Activated naive CD4-positive, alpha-beta T cell treated with anti-CD3 and anti-CD28 coated beads, Interleukin-2, amount 50 U/mL, for 72 hours (primary cell): ENCODE measurements at regions not wholly inside any gene's neighbourhood (a gene's known extent, or its start where the extent isn't known, plus 50 kb on each side); places are given as distances from the start of the nearest gene placed in this dataset.

Source experiments
- ATAC-seq, 2 donors: fragments of 150-1000 bp; cut with Tn5 transposase; 2 replicates each; pipeline ENCODE4 v1.10.0; 2021; ENCODE audit warnings: mild to moderate bottlenecking in 2 of 2, moderate library complexity in 2 of 2
- DNase-seq, 2 donors: peaks; one replicate each; pipeline ENCODE4 v3.0.0; 2021 to 2022; ENCODE audit warnings: low spot score in 2 of 2
- H3K27ac Mint-ChIP-seq, 2 donors: one replicate each; pipeline ENCODE4 v1.8.0; 2022; ENCODE audit warnings: mild to moderate bottlenecking in 2 of 2, mixed read lengths in 2 of 2
- H3K36me3 Mint-ChIP-seq, 2 donors: one replicate each; pipeline ENCODE4 v1.8.0; 2022; ENCODE audit warnings: mixed read lengths in 2 of 2
- H3K9me3 Mint-ChIP-seq, 2 donors: one replicate each; pipeline ENCODE4 v1.8.0; 2022; ENCODE audit warnings: mixed read lengths in 2 of 2

DNA sequence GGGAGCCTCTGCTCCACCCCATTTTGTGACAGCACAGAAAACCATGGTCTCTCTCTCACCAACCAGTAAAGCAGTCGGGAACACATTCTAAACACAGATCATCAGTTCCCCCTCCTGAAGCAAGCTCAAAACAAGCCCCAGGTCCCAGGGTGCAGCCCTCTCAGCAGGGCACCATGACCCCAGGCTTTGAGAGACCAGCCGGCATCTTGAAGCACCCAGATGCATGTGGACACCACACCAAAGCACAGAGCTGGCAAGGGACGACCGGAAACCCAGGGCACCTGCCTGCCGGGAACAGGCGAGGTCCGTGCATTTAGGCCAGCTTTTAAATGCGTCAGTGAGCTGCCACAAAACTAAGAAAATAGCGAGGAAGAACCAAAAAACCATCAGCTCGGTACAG is 103.2 kb upstream of the IQSEC1 start:
- ATAC-seq, result no peak
- no peak for DNase-seq
- peaks cover 6 to 12% of the 10 kb centered on the region in 2 donors for H3K36me3 Mint-ChIP-seq
- no peak overlapping the region for H3K27ac Mint-ChIP-seq
- peaks cover 4 to 9% of the 10 kb centered on the region in 2 donors for H3K9me3 Mint-ChIP-seq

DNA sequence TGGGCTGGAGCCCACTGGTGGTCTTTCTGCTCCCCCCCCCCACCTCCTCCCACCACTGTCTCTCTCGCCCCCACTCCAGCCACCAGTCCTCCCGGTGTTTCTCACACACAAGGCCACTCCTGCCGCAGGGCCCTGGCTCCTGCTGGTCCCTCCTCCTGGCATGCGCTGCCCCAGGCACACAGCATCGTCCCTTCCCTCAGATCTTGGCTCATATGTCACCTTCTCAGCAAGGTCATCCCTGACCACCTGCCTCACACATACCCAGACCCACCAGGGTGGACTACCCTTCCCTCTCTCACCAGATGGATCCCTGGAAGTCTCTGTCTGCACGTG is 101.5 kb upstream of the IQSEC1 start:
- DNase-seq (no peak), ATAC-seq (no peak)
- peaks cover 4 to 5% of the 10 kb centered on the region in 2 donors for H3K9me3 Mint-ChIP-seq
- peak overlapping the region in 1 of 2 donors; percentile 38 for H3K27ac Mint-ChIP-seq
- peaks cover 6 to 12% of the 10 kb centered on the region in 2 donors for H3K36me3 Mint-ChIP-seq

DNA sequence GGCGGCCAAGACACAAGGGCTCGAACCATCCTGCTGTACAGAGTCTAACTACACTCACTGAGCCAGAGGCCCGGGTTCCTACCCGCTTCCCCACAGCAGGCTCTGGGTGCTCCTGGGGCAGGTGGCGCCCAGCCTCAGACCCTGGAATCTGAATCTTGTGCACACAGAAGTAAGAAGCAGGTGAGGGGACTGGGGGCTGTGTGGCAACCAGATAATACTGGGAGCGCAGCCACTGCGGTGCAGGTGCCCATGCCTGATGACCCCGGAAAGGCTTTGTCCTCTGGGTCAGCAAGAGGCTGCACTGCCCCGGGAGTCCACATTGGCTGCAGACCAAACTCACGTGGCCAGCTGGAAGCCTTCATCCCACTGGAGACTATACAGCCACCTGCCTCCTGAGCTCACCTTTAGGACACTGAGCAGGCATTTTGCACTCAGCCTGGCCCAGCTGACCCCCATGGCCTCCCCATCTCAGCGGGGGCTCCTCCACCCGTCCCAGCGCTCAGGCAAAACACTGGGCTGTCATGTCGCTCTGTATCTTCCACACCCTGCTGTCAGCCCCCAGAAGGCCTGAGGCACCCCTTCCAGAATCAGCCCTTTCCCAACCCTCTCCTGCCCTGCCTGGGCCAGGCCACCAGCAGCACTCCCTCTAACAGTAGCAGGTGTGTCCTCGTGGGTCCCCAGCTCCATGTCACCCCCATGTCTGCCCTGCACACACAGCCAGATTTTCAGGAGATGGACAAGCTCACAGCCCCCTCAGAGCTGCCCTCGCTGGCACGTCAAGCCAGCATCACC is 101.0 kb upstream of the IQSEC1 start:
- ATAC-seq (no peak), DNase-seq (no peak)
- peaks cover 4 to 11% of the 10 kb centered on the region in 2 donors for H3K36me3 Mint-ChIP-seq
- peak overlapping the region in 1 of 2 donors; percentile 38 for H3K27ac Mint-ChIP-seq
- H3K9me3 Mint-ChIP-seq, result peaks cover 4 to 5% of the 10 kb centered on the region in 2 donors

DNA sequence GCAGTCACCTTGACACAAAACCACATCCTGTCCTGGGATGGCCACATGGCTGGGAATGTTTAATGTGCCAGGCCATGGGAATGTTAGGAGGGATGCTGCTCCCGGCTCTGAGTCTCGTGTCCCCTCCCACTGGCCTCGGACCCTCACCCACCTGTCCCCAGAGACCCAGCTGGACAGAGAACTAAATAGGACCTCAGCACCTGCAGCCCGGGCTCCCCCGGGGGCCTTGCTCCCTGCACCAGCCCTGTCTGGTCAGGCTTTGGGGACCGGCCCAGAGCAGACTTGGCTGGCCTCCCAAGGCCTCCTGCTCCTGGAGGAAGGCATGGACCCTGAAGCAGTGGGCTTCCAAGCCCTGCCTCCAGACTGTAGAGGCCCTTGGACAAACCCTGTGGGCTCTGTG is 100.0 kb upstream of the IQSEC1 start:
- no peak for ATAC-seq
- Mint-ChIP-seq H3K9me3 (peaks cover 0 to 3% of the 10 kb centered on the region in 2 donors), H3K27ac (no peak overlapping the region), H3K36me3 (peaks cover 0 to 3% of the 10 kb centered on the region in 2 donors)
- DNase-seq, result no peak

DNA sequence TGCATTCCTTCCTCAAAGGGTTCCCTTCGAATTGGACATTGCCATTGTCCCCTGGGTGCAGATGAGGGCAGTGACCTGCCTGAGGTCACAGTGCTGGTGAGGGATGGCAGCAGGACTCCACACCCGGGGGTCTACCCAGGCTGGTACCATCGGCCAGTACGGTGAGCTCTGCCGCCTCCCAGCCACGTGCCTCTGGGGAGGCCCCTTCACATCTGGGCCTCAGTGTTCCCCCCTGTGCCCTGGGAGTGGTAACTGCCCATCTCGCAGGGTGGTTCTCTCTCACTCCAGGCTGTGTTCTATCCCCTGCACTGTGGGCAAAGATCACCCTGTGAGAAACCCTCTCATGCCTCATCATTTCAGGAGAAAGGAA is 99.4 kb upstream of the IQSEC1 start:
- no peak overlapping the region for H3K27ac Mint-ChIP-seq
- ATAC-seq (no peak), DNase-seq (no peak)
- H3K36me3 Mint-ChIP-seq, result no peaks in the 10 kb centered on the region
- no peaks in the 10 kb centered on the region for H3K9me3 Mint-ChIP-seq

DNA sequence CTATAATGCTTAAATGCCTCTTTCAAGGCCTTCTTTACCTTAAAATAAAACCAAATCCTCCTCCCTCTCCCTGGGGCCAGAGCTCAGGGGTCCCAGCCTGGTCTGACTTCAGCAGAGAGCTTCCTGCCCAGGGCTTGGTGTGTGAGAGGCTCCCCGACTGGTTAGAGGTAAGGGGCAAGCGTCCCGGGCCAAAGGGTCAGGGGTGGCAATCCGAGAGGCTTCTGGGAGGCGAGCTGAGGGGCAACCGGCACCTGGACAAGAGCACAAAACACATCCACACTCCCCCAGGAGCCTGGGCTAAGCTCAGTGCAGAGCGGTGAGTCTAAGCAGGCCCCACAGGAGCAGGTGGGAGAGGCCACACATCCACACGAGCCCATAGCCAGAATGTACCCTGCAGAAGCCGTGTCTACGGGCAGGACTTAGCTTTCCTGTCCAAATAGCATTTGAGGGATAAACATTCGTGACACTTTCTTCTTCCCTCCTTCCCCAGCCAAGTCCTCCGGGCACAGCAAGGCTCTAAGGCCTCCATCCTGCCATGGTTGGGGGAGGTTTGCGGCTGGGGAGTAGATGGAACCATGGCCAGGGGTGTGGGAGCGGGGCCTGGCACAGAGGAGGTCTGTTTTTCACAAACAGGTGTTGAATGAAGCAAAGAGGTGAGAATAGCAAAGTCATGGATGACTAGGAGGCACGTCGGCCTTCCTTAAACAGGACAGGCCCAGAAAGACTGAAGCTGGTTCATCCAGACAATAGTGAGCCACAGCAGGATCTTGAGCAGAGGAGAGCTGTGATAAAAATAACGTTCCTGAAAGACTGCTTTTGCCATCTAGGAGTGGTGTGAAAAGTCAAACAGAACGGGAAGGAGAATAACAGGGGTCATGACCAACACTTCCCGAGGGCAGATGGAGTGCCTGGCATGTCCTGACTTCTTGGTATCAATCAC is 98.7 kb upstream of the IQSEC1 start:
- no peak for ATAC-seq
- Mint-ChIP-seq H3K9me3 (no peaks in the 10 kb centered on the region), H3K27ac (no peak overlapping the region), H3K36me3 (no peaks in the 10 kb centered on the region)
- DNase-seq, result no peak

DNA sequence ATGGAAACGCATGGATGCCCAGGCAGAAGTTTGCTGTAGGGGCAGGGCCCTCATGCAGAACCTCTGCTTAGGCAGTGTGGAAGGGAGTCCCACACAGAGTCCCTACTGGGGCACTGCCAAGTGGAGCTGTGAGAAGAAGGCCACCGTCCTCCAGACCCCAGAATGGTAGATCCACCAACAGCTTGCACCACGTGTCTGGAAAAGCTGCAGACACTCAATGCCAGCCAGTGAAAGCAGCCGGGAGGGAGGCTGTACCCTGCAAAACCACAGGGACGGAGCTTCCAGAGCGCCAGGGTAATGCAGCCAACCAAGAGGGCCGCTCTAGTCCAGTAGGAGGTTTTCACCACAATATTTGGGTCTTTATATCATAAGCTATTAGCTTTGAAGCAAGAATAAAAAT is 97.1 kb upstream of the IQSEC1 start:
- Mint-ChIP-seq H3K27ac (no peak overlapping the region), H3K9me3 (no peaks in the 10 kb centered on the region), H3K36me3 (no peaks in the 10 kb centered on the region)
- no peak for ATAC-seq
- DNase-seq, result no peak

DNA sequence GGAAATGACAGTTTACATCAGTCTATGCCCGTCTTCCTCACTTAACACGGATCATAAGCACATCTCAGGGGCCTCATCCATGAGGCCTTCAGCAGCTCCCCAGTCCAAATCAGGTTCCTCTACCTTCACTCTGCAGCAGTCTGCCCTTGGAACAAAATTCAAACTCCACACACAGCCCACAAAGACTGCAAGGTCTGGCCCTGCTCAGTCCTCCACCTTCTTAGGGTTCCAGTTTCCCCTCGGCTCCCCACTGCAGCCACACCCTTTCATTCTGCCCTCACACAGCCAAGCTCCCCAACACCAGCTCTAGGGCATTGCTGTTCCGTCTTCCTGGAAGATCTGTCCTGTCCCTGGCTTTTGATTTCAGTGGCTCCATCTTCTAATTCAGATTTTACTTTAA is 95.2 kb upstream of the IQSEC1 start:
- ATAC-seq (no peak), DNase-seq (no peak)
- Mint-ChIP-seq H3K9me3 (no peaks in the 10 kb centered on the region), H3K27ac (no peak overlapping the region), H3K36me3 (no peaks in the 10 kb centered on the region)

DNA sequence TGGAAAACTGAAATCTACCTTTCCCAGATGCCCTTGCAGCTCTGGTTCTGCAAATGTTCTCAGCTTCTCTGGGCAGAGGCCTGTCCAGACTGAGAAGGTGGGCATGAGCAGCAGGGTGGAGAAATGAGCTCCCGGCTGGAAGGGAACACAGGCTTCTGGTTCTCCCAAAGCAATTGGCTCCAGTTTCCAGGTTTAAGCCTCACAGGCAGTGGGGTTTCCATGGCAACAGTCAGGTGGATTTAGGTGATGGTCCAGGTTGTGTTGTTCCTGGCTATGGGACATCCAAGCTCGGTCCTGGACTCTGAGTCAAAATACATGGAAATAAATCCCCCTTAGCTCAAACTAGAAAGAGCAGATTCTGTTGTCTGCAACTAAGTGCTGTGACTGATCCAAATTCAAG is 94.6 kb upstream of the IQSEC1 start:
- no peak for ATAC-seq
- Mint-ChIP-seq H3K9me3 (no peaks in the 10 kb centered on the region), H3K36me3 (no peaks in the 10 kb centered on the region), H3K27ac (no peak overlapping the region)
- DNase-seq, result no peak

DNA sequence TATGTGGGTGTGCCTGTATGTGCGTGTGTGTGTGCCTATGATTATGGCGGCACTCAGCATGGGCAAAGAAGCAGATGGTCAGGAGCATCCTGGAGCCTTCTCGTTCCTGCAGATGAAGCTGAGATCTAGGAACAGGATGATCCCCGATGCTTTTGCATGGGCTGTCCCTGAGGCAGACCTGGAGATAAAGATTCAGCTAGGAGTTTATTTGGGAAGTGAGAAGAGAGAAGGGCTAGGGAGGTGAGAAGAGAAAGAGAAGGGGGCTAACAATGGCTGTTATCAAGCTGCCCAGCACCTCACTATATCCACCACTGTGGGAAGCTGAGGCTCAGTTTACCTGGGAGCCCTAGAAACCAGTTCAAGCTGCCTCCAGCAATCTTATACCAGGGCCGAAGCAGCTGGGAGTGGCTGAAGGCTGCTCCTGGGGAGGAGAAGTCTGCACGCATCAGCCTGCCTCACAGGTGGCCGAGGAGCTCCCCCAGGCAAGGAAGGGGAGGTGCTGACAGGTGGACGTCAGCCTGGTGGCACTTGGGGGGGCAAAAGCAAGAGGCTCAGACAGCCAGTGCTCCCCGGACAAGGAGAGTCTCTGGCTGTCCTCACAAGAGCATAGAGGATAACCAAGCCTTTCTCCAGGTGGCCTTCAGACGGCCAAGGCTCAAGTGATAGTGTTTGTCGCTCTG is 94.0 kb upstream of the IQSEC1 start:
- H3K36me3 Mint-ChIP-seq, result no peaks in the 10 kb centered on the region
- ATAC-seq (no peak), DNase-seq (no peak)
- H3K27ac Mint-ChIP-seq, result no peak overlapping the region
- H3K9me3 Mint-ChIP-seq, result no peaks in the 10 kb centered on the region

DNA sequence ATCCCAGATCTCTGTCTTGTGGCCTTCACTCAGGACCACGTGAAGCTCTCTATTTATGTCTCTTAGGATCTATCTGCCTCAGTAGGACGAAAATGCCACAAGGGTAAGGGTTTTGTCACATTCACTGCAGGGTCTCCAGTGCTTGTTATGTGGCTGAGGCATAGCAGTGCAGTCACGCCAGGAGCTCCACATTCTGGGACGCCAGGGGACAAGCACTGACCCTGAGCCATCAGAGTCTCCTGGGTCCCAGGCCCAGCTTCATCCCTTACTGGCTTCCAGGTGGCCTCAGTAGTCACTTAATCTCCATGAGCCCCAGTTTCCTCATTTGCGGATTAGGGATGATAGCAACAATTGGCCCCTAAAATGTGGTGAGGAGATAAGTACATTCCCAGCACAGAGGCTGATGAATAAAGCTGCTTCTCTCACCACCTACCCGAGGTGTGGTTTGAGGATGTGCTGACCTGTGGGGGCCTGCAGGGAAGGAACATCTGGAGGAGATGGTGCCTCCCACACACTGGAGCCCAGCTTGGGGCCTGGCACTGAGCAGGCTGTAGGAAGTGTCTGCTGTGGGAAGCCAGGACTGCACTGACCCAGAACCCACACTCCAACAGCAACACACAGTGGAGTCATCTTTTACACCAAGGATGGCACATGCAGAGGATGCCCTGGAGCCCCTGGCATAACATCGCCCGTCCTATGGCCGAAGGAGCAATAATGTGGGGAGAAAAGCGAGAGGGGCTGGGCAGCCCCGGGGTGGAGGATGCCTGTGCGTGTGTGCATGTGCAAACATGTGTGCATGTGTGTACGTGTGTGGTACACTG is 93.2 kb upstream of the IQSEC1 start:
- DNase-seq (no peak), ATAC-seq (no peak)
- Mint-ChIP-seq H3K36me3 (no peaks in the 10 kb centered on the region), H3K27ac (no peak overlapping the region), H3K9me3 (no peaks in the 10 kb centered on the region)

DNA sequence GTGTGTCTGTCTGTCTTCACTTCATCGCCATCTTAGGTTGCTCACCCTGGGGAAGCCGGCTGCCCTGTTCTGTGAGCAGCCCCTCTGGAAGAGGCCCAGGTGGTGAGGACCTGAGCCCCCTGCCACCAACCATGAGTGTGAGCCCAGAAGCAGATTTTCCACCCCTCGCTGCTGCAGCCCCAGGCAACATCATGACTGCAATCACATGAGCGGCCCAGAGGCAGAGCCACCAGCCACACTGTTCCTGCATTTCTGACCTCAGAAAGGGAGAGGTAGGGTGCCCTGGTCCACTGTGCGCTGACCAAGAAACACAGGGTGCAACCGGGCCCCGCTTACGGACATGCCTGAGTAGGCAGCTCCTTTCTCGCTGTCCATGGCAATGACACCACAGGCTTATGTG is 92.3 kb upstream of the IQSEC1 start:
- H3K36me3 Mint-ChIP-seq, result no peaks in the 10 kb centered on the region
- DNase-seq (no peak), ATAC-seq (no peak)
- H3K9me3 Mint-ChIP-seq, result no peaks in the 10 kb centered on the region
- no peak overlapping the region for H3K27ac Mint-ChIP-seq

DNA sequence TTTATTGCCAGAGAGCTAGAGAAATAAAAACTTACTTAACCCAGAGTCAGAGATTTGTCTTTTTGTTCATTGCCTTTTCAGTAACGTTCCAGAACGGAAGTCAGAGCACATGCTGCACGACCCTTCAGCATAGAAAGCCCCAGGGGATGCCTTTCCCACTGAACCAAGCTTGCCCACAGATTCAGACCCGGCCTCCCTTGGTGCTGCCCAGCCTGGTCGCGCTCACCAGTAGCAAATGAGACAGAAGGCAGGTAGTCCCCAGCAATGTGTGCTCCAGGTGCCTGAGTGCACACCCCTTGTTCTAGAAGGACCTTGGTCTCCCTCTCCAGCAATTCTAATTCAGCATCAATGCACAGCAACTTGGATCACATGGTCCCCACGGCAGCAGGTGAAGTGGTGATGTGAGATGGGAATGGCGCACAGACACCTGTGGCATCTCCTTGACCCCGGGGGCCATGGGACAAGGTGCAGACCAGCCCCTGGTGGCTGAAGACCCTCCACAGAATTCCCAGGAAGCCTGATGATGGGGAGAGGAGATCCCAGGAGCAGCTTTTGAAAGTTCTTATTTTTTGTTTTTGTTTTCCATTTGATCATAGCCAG is 91.8 kb upstream of the IQSEC1 start:
- no peak overlapping the region for H3K27ac Mint-ChIP-seq
- no peaks in the 10 kb centered on the region for H3K36me3 Mint-ChIP-seq
- no peaks in the 10 kb centered on the region for H3K9me3 Mint-ChIP-seq
- no peak for DNase-seq
- no peak for ATAC-seq

DNA sequence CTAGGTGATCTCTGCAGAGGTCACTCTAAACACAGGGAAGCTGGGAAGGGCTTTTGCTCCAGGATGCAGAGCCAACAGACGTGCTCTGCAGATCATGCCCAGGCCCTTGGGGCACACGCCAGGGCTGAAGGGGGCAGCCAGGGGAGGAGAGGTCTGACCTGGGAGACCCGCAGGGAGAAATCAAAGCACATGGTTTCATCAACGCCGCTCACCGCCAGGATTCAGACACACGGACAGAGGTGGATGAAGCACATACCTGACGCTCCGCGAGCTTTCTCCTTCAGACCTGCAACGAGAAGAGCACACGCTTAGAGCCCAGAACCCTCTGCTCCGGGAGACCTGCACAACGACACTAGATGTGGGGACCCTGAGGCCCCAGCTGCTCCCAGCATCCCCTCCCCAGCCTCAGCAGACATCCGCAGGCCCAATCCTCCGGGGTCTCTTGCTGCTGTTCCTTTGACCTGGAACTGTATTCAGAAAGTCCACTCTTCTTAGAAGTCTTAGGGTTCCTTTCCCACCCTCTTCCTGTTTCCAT is 90.7 kb upstream of the IQSEC1 start:
- ATAC-seq, result no peak
- no peak for DNase-seq
- H3K36me3 Mint-ChIP-seq, result no peaks in the 10 kb centered on the region
- no peaks in the 10 kb centered on the region for H3K9me3 Mint-ChIP-seq
- H3K27ac Mint-ChIP-seq, result no peak overlapping the region

DNA sequence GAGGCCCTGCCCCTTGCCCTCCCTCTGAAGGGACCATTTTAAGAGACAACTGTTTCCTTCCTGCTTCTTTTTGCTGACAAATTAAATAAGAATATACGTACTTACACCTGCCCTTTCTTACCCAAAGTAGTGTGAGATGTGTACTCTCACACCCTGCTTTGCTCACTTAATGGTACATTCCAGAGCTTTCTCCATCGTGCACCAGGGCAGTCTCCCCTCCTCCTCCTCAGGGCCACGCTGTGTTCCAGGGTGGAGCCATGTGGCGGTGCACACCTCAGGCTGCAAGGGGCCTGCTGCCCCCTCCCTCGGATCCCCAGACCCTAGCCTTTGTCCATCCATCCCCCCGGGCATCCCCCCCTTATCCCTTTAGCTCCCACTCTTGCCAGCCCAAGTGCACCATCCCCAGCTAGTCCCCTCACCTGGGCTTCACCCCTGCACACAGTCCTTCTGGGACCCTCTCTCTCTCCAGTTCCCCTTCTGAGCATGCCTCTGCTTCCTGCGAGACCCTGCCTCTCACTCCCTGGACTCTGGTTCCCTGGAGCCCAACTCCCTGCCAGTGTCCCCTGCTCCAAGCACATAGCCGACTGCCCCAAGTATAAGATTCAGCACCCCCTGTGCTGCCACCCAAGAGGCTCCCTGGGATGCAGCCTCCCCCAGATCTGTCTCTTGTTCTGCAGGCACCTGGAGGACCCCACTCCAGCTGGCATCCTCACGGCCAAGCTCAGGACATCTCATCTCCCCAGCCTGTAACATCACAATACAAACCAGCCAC is 89.5 kb upstream of the IQSEC1 start:
- ATAC-seq (no peak), DNase-seq (no peak)
- H3K36me3 Mint-ChIP-seq, result no peaks in the 10 kb centered on the region
- peak overlapping the region in 1 of 2 donors; percentile 22 for H3K27ac Mint-ChIP-seq
- no peaks in the 10 kb centered on the region for H3K9me3 Mint-ChIP-seq
